D341Med (cell line): ENCODE measurements at regions not wholly inside any gene's neighbourhood (a gene's known extent, or its start where the extent isn't known, plus 50 kb on each side); places are given as distances from the start of the nearest gene placed in this dataset.
"Not testable (repeated sequence)": the region's sequence is repeated elsewhere in the genome, so short reads cannot be mapped to it uniquely, and the experiment has no call there.

Experiments
- DNase-seq: peaks from one replicate; pipeline ENCODE4 v3.0.0; 2012; ENCODE audit warnings: low spot score

DNA sequence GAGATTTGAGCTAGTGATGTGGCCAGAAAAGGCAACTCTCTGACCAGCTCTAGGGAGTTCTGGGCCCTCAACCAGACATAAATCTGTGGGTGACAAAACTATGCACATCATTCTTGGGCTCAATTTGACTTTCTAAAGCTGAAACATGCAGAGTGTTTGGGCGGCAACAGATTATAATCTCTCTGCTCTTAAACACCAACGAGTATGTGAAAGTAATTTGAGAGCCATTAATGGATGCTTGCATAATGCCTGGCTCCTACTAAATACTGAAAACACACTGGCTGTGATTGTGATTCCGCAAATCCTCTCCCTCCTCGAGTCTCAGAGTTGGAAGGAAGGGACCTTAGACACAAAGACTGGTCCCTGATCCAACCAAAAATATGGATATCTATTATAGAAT lies 186.7 kb downstream of the UACA start:
- DNase-seq = peak; percentile 5

DNA sequence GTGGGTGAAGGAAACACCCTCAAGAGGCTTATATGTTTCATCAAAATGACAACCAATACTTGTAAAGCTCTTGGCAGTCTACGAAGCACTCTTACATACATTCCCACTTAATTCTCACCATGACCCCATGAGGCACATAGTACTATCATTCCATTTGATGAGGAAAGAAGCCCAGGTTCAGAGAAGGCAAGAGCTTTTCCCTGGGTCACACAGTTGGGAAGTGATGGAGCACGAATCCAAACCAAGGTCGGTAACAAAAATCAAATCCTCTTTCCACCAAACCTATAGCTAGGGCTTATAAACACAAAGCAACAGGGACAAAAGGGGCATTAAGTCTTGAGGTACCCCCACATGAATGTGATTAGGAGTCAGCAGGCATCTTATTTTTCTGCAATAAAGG lies 187.1 kb downstream of the UACA start:
- no peak for DNase-seq

DNA sequence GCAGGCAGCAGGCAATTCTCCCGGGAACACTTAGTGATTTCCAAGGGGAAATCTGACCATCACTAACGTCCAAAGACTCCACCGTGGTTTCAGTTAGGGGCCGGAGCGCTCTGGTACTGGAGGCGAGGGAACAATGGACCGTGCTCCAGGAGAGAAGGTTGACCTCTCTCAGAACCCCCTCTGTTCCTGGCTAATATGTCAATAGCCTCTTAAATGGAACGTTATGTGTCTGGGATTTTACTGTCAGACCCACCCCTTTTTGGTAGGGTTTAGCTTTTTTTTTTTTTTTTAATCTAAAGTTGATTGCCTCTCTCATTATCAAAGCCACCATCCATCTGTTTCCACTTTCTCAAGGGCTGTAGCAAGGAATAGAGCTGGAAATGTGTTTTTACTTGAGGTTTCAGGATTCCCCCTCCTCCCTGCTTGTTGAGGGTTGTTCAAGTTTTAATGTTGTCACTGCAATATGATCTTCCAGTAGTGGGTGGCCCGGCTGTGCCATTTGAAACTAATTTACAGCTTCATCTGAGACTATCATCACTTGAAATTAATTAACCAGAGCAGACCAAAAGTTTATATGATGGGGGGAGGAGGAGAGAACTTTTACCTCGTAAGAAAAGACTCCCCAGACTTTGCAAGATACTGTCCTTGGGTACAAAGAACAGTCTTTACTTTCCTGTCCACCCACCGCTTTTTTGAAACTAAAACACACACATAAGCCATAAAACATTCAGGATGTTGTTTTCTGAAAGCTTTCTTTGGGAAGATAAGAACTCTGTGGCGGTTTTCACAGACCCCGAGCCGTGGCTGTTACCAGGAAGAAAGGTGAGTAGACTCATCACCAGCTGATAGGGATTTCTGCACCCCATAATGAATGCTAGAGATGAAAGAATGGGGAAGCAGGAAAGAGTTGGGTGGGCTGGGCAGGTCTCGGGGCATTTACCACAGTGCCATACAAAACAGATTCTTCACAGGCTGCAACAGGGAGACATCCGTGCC lies 187.8 kb downstream of the UACA start:
- peak; percentile 60 for DNase-seq

DNA sequence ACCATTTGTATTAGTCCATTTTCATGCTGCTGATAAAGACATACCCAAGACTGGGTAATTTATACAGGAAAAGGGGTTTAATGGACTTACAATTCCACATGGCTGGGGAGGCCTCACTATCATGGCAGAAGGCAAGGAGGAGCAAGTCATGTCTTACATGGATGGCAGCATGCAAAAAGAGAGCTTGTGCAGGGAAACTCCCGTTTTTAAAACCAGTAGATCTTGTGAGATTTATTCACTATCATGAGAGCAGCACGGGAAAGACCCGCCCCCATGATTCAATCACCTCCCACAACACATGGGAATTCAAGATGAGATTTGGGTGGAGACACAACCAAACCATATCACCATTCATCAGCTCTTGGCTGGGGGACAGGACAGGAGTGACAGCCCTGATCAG lies 189.0 kb downstream of the UACA start:
- not testable (repeated sequence) for DNase-seq

DNA sequence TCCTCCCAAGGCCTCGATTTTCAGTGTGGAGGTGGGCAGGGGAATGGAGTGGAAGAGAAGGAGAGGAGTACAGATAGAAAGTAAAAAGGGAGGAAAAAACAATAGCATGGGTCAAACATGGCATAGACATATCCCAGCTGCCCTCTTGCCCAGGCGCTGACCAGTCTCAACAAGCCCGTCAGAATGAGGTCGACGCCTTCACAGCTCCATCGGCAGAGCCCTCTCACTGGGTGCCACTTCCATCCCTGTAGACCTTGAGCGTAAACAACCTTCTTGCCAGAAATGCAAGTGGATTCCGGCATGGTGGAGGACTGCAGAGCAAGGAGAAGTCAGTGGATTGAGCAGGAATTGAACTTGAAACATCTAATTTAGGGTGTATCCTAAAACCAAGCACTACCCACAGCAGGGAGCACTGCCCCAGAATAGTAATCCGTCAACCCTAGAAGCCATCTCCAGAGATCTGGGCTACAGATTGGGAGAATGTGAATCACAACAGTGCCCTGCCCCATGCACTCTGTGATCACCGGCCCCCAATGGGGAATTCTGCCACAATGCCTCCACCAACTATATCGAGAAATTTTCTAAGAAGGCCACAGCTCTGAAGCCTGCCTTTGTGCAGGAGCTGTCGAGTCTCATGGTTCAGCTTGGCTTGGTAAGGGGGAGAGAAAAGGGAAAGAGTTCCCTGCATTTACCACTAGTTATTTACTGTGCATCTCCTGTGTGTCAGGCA lies 190.1 kb downstream of the UACA start:
- no peak for DNase-seq

DNA sequence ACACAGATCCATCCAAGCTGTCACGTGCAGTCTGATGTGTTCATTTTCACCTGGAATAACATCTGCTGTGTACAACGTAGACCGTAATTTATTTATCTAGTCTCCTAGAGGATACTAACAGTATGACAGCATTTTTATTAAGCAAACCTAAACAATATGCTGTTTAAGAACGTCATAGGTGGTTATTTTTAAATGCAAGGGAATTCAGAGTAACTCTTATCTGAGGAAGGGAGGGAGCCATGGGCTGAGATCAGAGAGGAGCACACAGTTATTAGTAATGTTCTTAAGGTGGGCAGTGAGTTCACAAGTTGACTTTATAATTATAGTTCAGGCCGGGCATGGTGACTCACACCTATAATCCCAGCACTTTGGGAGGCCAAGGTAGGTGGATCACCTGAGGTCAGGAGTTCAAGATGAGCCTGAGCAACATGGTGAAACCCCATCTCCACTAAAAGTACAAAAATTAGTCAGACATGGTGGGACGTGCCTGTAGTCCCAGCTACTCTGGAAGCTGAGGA lies 193.6 kb downstream of the UACA start:
- peak; percentile 13 for DNase-seq

DNA sequence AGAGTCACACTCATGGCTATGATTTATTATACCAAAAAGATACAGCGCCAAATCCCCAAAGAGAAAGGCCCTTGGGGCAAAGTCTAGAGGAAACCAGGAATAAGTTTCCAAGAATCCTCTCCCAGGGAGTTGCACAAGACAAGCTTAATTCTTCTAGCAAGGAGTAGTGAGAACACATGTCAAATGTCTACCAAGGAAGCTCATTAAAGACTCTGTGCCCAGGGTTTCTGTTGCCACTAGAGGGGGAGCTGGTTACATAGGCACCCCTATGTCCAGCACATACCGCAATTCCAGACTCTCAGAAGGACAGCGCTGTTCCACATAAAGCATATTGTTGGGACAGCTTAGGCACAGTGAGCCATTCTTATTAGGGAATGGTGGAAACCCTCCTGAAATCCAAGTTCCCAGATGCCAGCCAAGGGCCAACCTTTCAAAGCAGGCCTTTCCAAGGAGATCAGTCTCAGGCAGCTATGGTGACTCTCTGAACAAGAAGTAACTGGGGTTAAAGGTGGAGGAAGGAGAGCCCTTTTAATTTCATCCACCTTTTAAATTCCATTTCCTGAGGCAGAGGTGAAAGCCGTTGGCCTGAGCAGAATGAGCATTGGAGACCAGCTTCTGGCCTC lies 194.2 kb downstream of the UACA start:
- DNase-seq = peak; percentile 42

DNA sequence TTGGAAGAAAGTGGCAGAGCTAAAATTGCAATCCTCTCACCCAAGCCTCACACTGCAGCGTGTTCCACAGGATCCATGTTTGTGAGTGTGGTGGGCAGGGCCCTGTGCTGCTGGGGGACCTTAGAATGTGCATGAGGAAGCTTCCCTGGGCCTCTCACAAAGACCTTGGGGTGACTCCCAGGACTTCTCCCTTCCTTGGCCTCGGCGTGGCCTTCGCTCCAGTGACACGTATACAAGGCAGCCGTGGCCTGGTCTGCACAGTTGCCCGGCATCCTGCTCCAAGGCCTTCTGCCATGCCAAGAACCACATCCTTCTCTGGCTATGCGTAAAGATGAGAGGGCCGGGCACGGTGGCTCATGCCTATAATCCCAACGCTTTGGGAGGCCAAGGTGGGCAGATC lies 196.4 kb downstream of the UACA start:
- DNase-seq = no peak

DNA sequence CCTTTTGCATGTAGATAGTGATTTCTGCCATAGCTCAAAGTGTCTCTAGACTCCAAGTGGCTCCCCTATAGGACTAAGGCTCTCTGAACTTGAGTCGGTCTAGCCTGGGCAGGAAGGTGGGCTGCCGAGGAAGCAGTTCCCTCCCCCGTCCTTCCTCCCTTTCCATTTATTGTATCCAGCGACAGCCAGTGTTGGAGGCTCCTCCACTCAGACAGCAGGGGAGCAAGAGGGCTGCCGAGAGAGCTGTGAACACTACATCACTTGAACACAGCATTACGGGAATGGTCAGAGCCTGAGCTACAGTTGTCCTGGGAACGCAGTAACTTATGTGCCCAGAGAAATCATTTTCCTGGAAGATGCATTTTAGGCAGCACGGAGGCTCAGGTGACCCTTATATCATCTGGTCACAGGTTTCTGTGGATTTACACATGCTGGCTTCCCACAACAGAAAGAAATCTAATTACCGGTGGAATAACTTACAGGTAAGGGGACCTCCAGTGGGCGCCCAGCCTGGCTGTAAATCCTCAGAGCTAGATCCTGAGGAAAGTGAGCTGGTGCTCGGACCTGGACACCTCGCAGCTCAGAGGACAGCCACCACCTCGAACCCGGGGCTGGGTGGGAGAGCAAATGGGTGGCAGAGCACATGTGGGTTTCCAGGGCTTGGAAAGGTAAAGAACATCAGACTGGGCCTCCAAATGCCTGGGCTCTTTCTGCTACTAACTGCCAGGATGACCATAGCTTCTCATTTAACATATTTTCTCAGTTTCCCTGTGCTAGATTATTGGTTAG lies 197.1 kb downstream of the UACA start:
- no peak for DNase-seq

DNA sequence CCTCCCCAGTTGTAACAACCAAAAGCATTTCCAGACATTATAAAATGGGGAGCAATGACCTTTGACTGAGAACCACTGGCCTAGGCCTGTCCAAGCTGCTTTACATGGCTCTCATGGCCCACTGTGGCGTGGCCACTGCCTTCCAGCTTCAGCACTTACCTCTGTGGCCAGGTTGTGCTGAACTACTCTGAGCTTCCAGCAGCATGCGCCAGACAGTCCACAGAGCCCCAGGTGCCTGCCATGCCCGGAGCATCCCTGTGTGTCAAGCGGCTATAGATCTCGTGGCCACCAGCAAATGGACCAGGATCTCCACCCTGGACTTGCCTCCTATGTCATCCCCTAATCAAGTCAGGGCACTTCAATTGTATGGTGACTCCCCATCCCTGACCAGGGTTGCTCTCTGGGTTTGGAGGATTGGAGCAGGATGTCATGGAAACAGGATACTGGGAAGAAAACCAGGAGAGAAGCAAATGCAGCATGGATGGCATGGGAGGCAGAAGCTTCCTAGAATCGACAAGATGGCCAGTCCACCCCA lies 199.7 kb downstream of the UACA start:
- DNase-seq = peak; percentile 20

DNA sequence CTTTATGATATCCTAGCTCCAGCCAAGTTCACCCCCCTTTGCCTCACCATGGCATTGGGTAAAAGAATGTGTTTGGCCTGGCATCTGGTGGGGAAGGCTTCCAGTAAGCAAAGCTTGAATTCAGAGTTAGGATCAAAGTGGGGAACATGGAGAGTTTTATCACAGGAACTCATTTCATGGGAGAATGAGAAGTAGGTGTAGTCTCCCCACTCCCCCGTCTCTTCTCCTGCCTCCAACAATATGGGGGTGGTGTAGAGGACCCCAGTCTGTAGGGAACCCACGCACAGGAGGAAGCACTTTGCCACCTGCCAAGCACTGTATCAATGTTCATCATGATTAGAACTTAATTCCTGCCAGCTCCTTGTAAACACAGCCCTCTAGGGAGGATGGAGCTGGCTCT lies 200.5 kb downstream of the UACA start:
- peak; percentile 15 for DNase-seq

DNA sequence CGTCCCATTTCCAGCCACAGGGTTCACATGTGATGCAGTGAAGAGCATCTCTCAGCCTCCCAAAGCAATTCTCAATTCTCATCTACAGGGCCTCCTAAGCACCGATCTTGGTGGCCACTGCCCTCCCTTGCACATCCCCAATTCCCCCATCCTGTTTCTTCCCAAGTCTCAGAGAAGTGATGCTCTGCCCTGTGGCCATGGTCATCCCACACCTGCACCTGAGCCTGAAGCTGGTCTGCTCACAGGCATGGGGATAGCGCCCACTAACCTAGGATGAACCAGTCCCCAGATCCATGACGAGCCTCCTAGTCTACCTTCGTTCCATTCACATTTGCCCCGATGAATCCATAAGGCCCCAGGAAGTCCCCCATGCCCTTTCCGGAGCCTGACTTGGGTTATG lies 201.5 kb downstream of the UACA start:
- DNase-seq = peak; percentile 5

DNA sequence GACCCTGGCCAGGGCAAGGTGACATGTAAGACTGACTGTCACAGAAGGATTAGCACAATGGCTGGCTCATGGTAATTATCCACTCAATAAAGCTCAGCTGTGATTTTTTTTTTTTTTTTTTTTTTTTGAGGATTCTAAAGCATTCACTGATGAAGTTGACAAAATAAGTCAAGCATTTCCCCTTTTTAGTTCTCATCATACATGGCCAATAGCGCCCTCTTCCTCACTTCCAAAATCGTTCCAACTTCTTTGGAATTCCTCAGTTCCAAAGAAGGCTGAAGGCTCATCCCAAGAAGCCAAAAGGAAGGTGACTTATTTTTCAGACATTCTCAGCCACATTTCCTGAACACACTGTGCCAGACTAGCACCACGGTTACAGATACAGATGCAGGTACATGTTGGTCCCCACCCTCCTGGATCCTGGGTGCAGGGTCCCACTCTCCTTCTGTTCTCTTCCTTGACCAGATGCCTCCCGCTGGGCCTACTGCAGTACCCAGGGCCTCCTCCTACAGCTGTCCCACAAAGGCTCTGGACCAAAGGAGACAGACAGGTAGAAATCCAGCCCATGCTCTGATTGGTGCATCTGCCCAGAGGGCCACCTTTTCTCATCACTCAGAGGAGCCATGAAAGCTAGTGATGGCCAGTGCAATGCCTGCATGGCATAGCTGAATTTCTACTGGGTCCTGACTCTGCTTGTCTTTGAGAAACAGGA lies 202.6 kb downstream of the UACA start:
- peak; percentile 13 for DNase-seq

DNA sequence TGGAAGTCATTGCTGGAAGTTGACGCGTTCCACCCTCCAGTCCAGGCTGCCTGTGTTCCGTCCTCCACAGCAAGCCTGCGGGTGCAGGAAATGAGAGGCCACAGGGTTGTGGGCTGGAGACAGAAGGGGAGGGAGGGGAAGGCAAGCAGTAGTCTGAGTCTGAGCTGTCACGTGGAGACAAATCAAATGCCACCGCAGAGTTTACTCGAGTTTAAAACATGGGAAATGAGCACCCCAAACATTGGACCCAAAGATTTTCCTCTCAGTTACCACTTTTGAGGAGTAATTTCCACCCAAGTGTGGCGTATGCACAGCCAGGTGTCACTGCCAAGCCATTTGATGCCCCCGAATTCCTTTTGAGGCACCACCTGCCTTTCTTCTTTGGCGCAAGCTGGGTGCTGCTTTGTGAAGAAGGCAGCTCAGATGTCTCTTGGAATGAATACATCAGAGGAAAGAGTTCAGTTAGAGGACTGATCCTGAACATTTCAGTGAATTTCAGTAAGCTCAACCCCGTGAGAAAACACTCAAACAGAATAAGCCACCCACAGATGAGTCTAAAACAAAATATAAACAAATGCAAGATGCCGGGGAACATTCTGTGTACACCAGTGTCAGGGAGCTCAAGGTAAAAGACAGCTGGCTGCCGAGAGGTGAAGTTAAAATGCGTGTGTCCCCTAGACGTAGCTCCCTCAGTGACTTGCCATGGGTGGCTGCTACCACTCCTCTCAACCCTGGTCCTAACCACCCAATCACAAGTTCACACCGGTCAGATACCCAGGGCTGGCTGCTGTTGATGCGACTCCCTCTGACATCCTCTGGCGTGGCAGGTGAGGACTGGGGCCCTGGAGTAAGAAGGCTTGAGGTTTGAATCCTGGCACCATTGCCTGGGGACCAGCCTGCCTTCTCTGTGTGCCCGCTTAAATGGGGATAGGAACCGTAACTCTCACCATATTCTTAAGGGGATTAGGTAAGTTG lies 203.8 kb downstream of the UACA start:
- DNase-seq = peak; percentile 33

DNA sequence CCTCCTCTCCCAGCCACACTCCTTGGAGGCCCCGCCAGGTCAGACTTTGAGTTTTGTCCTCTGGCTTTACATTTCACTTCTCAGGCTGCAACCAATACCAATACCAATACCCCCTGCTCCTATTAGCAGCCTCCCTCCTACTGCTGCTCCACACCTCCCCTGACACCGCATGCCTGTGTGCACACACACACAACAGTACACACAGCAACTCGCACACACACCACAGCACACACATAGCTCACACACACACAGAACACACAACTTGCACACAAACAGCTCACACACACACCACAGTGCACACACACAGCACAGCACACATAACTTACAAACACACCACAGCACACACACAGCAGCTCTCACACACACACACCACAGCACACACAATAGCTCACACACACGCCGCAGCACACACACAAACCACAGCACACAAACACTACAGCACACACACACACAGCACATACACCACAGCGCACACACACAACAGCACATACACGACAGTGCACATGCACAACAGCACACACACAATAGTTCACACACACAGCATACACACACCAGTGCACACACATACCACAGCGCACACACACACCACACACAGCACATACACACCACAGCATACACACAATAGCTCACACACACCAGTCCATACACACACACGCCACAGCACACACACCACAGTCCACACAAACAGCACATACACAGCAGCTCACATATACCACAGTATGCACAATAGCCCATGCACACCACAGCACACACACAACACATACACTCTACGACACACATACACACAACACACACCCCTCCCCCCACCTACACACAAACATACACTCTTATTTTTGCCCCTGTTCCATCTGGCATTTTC lies 204.7 kb downstream of the UACA start:
- peak; percentile 27 for DNase-seq

DNA sequence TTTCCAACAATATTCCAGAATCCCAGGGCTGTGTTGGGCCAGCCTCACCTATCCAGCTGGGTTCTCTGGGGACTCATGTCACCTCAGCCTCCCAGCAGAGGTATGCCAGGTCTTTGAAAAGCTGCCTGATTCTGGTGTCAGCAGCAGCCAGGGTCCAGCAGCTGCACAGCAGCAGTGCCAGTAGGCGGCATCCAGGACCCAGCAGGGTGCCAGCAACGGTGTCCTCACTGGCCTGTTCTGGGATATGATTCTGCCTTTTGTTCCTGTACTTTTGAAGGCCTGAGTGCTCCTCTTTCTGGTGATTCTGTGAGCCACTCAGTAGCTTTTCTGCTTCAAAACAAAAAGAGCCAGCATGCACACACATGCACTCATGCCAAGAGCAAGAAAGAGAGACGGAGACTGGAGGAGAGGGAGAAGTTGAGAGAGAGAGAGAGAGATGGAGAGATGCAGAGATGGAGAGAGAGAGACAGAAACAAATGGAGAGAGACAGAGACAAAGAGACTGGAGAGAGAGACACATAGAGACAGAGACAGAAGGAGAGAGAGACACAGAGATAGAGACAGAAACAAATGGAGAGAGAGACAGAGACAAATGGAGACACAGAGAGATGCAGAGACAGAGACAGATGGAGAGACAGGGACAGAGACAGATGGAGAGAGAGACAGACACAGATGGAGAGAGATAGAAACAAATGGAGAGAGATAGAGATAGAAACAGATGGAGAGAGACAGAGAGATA lies 205.7 kb downstream of the UACA start:
- DNase-seq = peak; percentile 37

DNA sequence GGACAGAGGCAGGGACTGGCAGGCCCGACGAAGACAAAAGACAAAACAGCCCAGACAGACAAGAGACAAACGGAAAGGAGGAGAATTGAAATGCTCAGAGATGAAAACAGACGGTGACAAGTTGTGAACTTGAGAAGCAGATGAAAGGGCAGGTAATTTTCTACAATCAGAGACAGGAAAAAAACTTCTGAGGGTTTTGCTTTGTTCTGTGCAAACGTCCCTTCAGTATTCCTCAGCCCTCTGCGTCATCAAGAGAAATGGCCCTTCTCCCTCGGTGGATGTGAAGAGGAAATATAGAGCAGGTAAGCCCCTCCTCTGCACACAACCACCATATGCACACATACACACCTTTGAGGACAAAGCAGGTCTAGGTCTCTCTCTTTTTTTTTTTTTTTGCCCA lies 206.6 kb downstream of the UACA start:
- DNase-seq = peak; percentile 2
